H9 (cell line): ENCODE measurements at regions not wholly inside any gene's neighbourhood (a gene's known extent, or its start where the extent isn't known, plus 50 kb on each side); places are given as distances from the start of the nearest gene placed in this dataset.

ENCODE experiments used
- DNase-seq: peaks from one replicate; pipeline ENCODE4 v3.0.0-alpha.2; 2017
- H2AFZ ChIP-seq: one replicate; pipeline ENCODE4 v1.6.1; 2013; ENCODE audit warnings: mild to moderate bottlenecking, low read length, control low read depth, moderate library complexity
- H2AK5ac ChIP-seq: 2 replicates; pipeline ENCODE4 v1.6.1; 2013; ENCODE audit warnings: low read length, control low read depth, mixed read lengths; ENCODE audit not compliant: insufficient read length
- H2BK120ac ChIP-seq: one replicate; pipeline ENCODE4 v1.6.1; 2013; ENCODE audit warnings: low read depth, mild to moderate bottlenecking, low read length, control low read depth, inconsistent platforms; ENCODE audit not compliant: poor library complexity, severe bottlenecking
- H2BK12ac ChIP-seq: 2 replicates; pipeline ENCODE4 v1.6.1; 2013; ENCODE audit warnings: low read length, control low read depth, mixed read lengths, low read depth; ENCODE audit not compliant: insufficient read length
- H2BK15ac ChIP-seq: 2 replicates; pipeline ENCODE4 v1.6.1; 2013; ENCODE audit warnings: low read depth, low read length, control low read depth
- H2BK20ac ChIP-seq: one replicate; pipeline ENCODE4 v1.6.1; 2013; ENCODE audit warnings: low read depth, mild to moderate bottlenecking, low read length, control low read depth, inconsistent platforms; ENCODE audit not compliant: poor library complexity, severe bottlenecking
- H2BK5ac ChIP-seq: 2 replicates; pipeline ENCODE4 v1.6.1; 2013; ENCODE audit warnings: low read length, control low read depth, mixed read lengths; ENCODE audit not compliant: insufficient read length
- H3K14ac ChIP-seq: 2 replicates; pipeline ENCODE4 v1.6.1; 2013; ENCODE audit warnings: low read length, control low read depth; ENCODE audit not compliant: insufficient read depth
- H3K18ac ChIP-seq: 2 replicates; pipeline ENCODE4 v1.6.1; 2013; ENCODE audit warnings: low read depth, mild to moderate bottlenecking, mixed read lengths, low read length, control low read depth; ENCODE audit not compliant: insufficient read length
- H3K23ac ChIP-seq: 2 replicates; pipeline ENCODE4 v1.6.1; 2013; ENCODE audit warnings: low read length, control low read depth, mixed read lengths, low read depth; ENCODE audit not compliant: insufficient read length
- H3K23me2 ChIP-seq: 2 replicates; pipeline ENCODE4 v1.6.1; 2013; ENCODE audit warnings: low read depth, mild to moderate bottlenecking, mixed read lengths, low read length, control low read depth; ENCODE audit not compliant: insufficient read length, poor library complexity, severe bottlenecking
- H3K27ac ChIP-seq: 2 replicates; pipeline ENCODE4 v1.5.1; 2013; ENCODE audit warnings: low read length, control low read depth, mixed read lengths, low read depth; ENCODE audit not compliant: insufficient read length
- H3K27me3 ChIP-seq: 2 replicates; pipeline ENCODE4 v1.6.1; 2013; ENCODE audit warnings: low read length, control low read depth, inconsistent platforms; ENCODE audit not compliant: insufficient read depth
- H3K4ac ChIP-seq: 2 replicates; pipeline ENCODE4 v1.6.1; 2013; ENCODE audit warnings: low read depth, mild to moderate bottlenecking, control low read depth, inconsistent platforms, low read length, moderate library complexity
- H3K4me1 ChIP-seq: 2 replicates; pipeline ENCODE4 v1.6.1; 2013; ENCODE audit warnings: low read length, control low read depth, inconsistent platforms; ENCODE audit not compliant: insufficient read depth
- H3K4me2 ChIP-seq: 2 replicates; pipeline ENCODE4 v1.6.1; 2013; ENCODE audit warnings: low read length, control low read depth, mixed read lengths; ENCODE audit not compliant: insufficient read length, insufficient read depth
- H3K56ac ChIP-seq: 2 replicates; pipeline ENCODE4 v1.6.1; 2013; ENCODE audit warnings: low read depth, mild to moderate bottlenecking, mixed read lengths, low read length, control low read depth; ENCODE audit not compliant: insufficient read length
- H3K79me1 ChIP-seq: 2 replicates; pipeline ENCODE4 v1.6.1; 2013; ENCODE audit warnings: low read depth, mild to moderate bottlenecking, moderate library complexity, low read length, control low read depth, inconsistent platforms; ENCODE audit not compliant: insufficient read depth, poor library complexity, severe bottlenecking
- H3K79me2 ChIP-seq: 2 replicates; pipeline ENCODE4 v1.6.1; 2013; ENCODE audit warnings: low read length, control low read depth, inconsistent platforms; ENCODE audit not compliant: insufficient read depth
- H3K9ac ChIP-seq: 2 replicates; pipeline ENCODE4 v1.6.1; 2013; ENCODE audit warnings: low read length, control low read depth, mixed read lengths; ENCODE audit not compliant: insufficient read length; ENCODE audit errors: extremely low read depth
- H3K9me3 ChIP-seq: one replicate; pipeline ENCODE4 v1.6.1; 2013; ENCODE audit warnings: low read depth, low read length, inconsistent platforms; ENCODE audit not compliant: control insufficient read depth
- H3T11ph ChIP-seq: one replicate; pipeline ENCODE4 v1.6.1; 2013; ENCODE audit warnings: mild to moderate bottlenecking, low read length, control low read depth, inconsistent platforms
- H4K20me1 ChIP-seq: one replicate; pipeline ENCODE4 v1.6.1; 2013; ENCODE audit not compliant: control insufficient read depth, insufficient read length, insufficient read depth
- H4K5ac ChIP-seq: 2 replicates; pipeline ENCODE4 v1.6.1; 2013; ENCODE audit warnings: low read depth, mild to moderate bottlenecking, mixed read lengths, low read length, control low read depth; ENCODE audit not compliant: insufficient read length
- H4K8ac ChIP-seq: replicated peaks from 2 replicates; pipeline ENCODE4 v1.6.1; 2013; ENCODE audit warnings: low read length, control low read depth, mixed read lengths, low read depth; ENCODE audit not compliant: insufficient read length
- H4K91ac ChIP-seq: 2 replicates; pipeline ENCODE4 v1.6.1; 2013; ENCODE audit warnings: low read depth, mild to moderate bottlenecking, moderate library complexity, mixed read lengths, low read length, control low read depth; ENCODE audit not compliant: insufficient read length
- H3K27ac Mint-ChIP-seq, 3 experiments: 2 replicates in 2 of 3; 3 replicates in 1 of 3; pipeline ENCODE4 v1.8.0; 2020 to 2021; ENCODE audit warnings: mixed read lengths in 3 of 3, mild to moderate bottlenecking in 1 of 3, moderate library complexity in 1 of 3
- H3K27me3 Mint-ChIP-seq: 2 replicates; pipeline ENCODE4 v1.8.0; 2021; ENCODE audit warnings: low read depth, mild to moderate bottlenecking, moderate library complexity, mixed read lengths
- H3K36me3 Mint-ChIP-seq, 3 experiments: 2 replicates in 2 of 3; 3 replicates in 1 of 3; pipeline ENCODE4 v1.8.0; 2020 to 2021; ENCODE audit warnings: low read depth in 3 of 3, mixed read lengths in 3 of 3; ENCODE audit not compliant: insufficient read depth in 1 of 3
- H3K4me1 Mint-ChIP-seq, 2 experiments: 2 replicates each; pipeline ENCODE4 v1.8.0; 2020; ENCODE audit warnings: mixed read lengths in 2 of 2
- H3K4me3 Mint-ChIP-seq, 2 experiments: 2 replicates in 1 of 2; 3 replicates in 1 of 2; pipeline ENCODE4 v1.8.0; 2020 to 2021; ENCODE audit warnings: mild to moderate bottlenecking in 2 of 2, mixed read lengths in 2 of 2, moderate library complexity in 1 of 2
- H3K9me3 Mint-ChIP-seq, 2 experiments: 2 replicates in 1 of 2; 3 replicates in 1 of 2; pipeline ENCODE4 v1.8.0; 2020; ENCODE audit warnings: mild to moderate bottlenecking in 2 of 2, mixed read lengths in 2 of 2, moderate library complexity in 1 of 2
- CTCF ChIP-seq: fragments of 200-600 bp; sonication (generic); conservative IDR thresholded peaks from 3 replicates; pipeline ENCODE4 v1.8.0; 2021; ENCODE audit warnings: antibody characterized with exemption, mild to moderate bottlenecking
- WGBS: extraction: QIAGEN DNeasy Blood & Tissue Kit; methylation state at CpG from one replicate; pipeline ENCODE4 v1.1.7; 2013; ENCODE audit warnings: missing lambda C conversion rate, low lambda C conversion rate, mixed read lengths; ENCODE audit not compliant: insufficient read length; ENCODE audit errors: extremely low coverage; 5-methylcytosine and 5-hydroxymethylcytosine counted together

GRCh38 chr10:43906490-43906889, 257.8 kb upstream of the ZNF32 start:
- no peaks in the 10 kb centered on the region for H3K9me3 ChIP-seq
- no peak overlapping the region for H2BK120ac ChIP-seq
- no peak overlapping the region for H2AK5ac ChIP-seq
- Mint-ChIP-seq H3K36me3 (no peaks in the 10 kb centered on the region), H3K9me3 (no peaks in the 10 kb centered on the region), H3K27me3 (peaks cover 5% of the 10 kb centered on the region), H3K4me1 (peaks cover 7 to 8% of the 10 kb centered on the region in 2 experiments), H3K27ac (no peak overlapping the region), H3K4me3 (no peak overlapping the region)
- H3K14ac ChIP-seq, result no peak overlapping the region
- no peak overlapping the region for H2AFZ ChIP-seq
- H3K27ac ChIP-seq, result no peak overlapping the region
- H3K23me2 ChIP-seq, result no peaks in the 10 kb centered on the region
- no CpG with 5 or more reads among the region's 8 CpGs for WGBS
- H4K8ac ChIP-seq, result no peak overlapping the region
- no peaks in the 10 kb centered on the region for H3K79me1 ChIP-seq
- H2BK15ac ChIP-seq, result no peak overlapping the region; the same call in 1 of the 2 replicates
- TF ChIP-seq CTCF, result no peak
- DNase-seq, result no peak
- H3K4ac ChIP-seq, result no peak overlapping the region
- H2BK12ac ChIP-seq, result no peak overlapping the region
- H3K4me2 ChIP-seq, result no peak overlapping the region
- H3K23ac ChIP-seq, result no peak overlapping the region
- H3K56ac ChIP-seq, result no peak overlapping the region
- no peaks in the 10 kb centered on the region for H3K27me3 ChIP-seq
- H3K4me1 ChIP-seq, result no peaks in the 10 kb centered on the region
- H2BK20ac ChIP-seq, result no peak overlapping the region
- no peak overlapping the region for H3T11ph ChIP-seq
- H3K18ac ChIP-seq, result no peak overlapping the region
- H2BK5ac ChIP-seq, result no peak overlapping the region
- no peak overlapping the region for H4K5ac ChIP-seq
- no peaks in the 10 kb centered on the region for H3K79me2 ChIP-seq
- H4K91ac ChIP-seq, result no peak overlapping the region
- H3K9ac ChIP-seq, result no peak overlapping the region
- no peaks in the 10 kb centered on the region for H4K20me1 ChIP-seq
